ENCODE measurements at regions not wholly inside any gene's neighbourhood (a gene's known extent, or its start where the extent isn't known, plus 50 kb on each side); places are given as distances from the start of the nearest gene placed in this dataset.

DNA sequence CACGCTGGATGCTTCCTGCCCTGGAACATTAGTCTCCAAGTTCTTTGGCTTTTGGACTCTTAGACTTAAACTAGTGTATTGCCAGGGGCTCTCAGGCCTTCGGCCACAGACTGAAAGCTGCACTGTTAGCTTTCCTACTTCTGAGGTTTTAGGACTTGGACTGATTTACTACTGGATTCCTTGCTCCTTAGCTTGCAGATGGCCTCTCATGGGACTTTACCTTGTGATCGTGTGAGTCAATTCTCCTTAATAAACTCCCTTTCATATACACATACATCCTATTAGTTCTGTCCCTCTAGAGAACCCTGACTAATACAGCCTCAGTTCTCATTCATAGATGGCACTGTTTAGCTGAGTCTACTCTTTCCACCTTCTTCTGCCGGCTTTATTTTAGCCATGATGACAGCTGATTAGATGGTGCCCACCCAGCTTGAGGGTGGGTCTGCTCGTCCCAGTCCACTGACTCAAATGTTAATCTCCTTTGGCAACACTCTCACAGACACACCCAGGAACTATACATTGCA is 389.1 kb downstream of the NYAP2 start:
- no peak overlapping the region for H3K27ac ChIP-seq (replicated peaks)
- DNase-seq (ENCODE audit: low read depth in 1 of 2, low spot score in 1 of 2): no peak
- no peaks in the 10 kb centered on the region for H3K27me3 ChIP-seq (ENCODE audit: insufficient read depth, poor library complexity, severe bottlenecking)
- H3K4me3 ChIP-seq (replicated peaks; ENCODE audit: insufficient read depth, low read length): no peak overlapping the region
- TF ChIP-seq SPI1 (IDR thresholded peaks at IDR 0.05; ENCODE audit: borderline replicate concordance, low read depth): no peak
- no peak for TF ChIP-seq CTCF (IDR thresholded peaks at IDR 0.05; ENCODE audit: insufficient read depth, low read length)
- TF ChIP-seq GABPA (IDR thresholded peaks at IDR 0.05; ENCODE audit: low read depth): no peak
- no peak for TF ChIP-seq POLR2AphosphoS5 (IDR thresholded peaks at IDR 0.05; ENCODE audit: low read depth)
- TF ChIP-seq, protein P1, sequence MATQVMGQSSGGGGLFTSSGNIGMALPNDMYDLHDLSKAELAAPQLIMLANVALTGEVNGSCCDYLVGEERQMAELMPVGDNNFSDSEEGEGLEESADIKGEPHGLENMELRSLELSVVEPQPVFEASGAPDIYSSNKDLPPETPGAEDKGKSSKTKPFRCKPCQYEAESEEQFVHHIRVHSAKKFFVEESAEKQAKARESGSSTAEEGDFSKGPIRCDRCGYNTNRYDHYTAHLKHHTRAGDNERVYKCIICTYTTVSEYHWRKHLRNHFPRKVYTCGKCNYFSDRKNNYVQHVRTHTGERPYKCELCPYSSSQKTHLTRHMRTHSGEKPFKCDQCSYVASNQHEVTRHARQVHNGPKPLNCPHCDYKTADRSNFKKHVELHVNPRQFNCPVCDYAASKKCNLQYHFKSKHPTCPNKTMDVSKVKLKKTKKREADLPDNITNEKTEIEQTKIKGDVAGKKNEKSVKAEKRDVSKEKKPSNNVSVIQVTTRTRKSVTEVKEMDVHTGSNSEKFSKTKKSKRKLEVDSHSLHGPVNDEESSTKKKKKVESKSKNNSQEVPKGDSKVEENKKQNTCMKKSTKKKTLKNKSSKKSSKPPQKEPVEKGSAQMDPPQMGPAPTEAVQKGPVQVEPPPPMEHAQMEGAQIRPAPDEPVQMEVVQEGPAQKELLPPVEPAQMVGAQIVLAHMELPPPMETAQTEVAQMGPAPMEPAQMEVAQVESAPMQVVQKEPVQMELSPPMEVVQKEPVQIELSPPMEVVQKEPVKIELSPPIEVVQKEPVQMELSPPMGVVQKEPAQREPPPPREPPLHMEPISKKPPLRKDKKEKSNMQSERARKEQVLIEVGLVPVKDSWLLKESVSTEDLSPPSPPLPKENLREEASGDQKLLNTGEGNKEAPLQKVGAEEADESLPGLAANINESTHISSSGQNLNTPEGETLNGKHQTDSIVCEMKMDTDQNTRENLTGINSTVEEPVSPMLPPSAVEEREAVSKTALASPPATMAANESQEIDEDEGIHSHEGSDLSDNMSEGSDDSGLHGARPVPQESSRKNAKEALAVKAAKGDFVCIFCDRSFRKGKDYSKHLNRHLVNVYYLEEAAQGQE (IDR thresholded peaks at IDR 0.05; ENCODE audit: insufficient replicate concordance, low read depth): no peak

GRCh38 chr2:225787497-225787896 is 388.0 kb downstream of the NYAP2 start:
- TF ChIP-seq GABPA (IDR thresholded peaks at IDR 0.05; ENCODE audit: low read depth): no peak
- no peak for TF ChIP-seq CTCF (IDR thresholded peaks at IDR 0.05; ENCODE audit: insufficient read depth, low read length)
- no peak for TF ChIP-seq POLR2AphosphoS5 (IDR thresholded peaks at IDR 0.05; ENCODE audit: low read depth)
- TF ChIP-seq, protein P1 (IDR thresholded peaks at IDR 0.05; ENCODE audit: insufficient replicate concordance, low read depth): no peak
- no peak for TF ChIP-seq SPI1 (IDR thresholded peaks at IDR 0.05; ENCODE audit: borderline replicate concordance, low read depth)
- Histone ChIP-seq H3K27ac (replicated peaks) (no peak overlapping the region), H3K27me3 (ENCODE audit: insufficient read depth, poor library complexity, severe bottlenecking) (no peaks in the 10 kb centered on the region), H3K4me3 (replicated peaks; ENCODE audit: insufficient read depth, low read length) (no peak overlapping the region)
- DNase-seq (ENCODE audit: low read depth in 1 of 2, low spot score in 1 of 2): no peak

GRCh38 chr2:225781991-225782390 is 382.5 kb downstream of the NYAP2 start:
- no peak for TF ChIP-seq POLR2AphosphoS5 (IDR thresholded peaks at IDR 0.05; ENCODE audit: low read depth)
- TF ChIP-seq CTCF (IDR thresholded peaks at IDR 0.05; ENCODE audit: insufficient read depth, low read length): no peak
- TF ChIP-seq, protein P1 (IDR thresholded peaks at IDR 0.05; ENCODE audit: insufficient replicate concordance, low read depth): no peak
- no peak for TF ChIP-seq SPI1 (IDR thresholded peaks at IDR 0.05; ENCODE audit: borderline replicate concordance, low read depth)
- TF ChIP-seq GABPA (IDR thresholded peaks at IDR 0.05; ENCODE audit: low read depth): no peak
- Histone ChIP-seq H3K27me3 (ENCODE audit: insufficient read depth, poor library complexity, severe bottlenecking) (no peaks in the 10 kb centered on the region), H3K4me3 (replicated peaks; ENCODE audit: insufficient read depth, low read length) (no peak overlapping the region), H3K27ac (replicated peaks) (no peak overlapping the region)
- DNase-seq (ENCODE audit: low read depth in 1 of 2, low spot score in 1 of 2): no peak
